ENCODE measurements at regions not wholly inside any gene's neighbourhood (a gene's known extent, or its start where the extent isn't known, plus 50 kb on each side); places are given as distances from the start of the nearest gene placed in this dataset.

GRCh38 chr6:156389296-156389695 is 387.9 kb upstream of the ARID1B start:
- TF ChIP-seq CTCF (IDR thresholded peaks at IDR 0.05) (no peak), EZH2phosphoT487 (IDR thresholded peaks at IDR 0.05) (no peak), EZH2 (IDR thresholded peaks at IDR 0.05) (no peak)

All from neural progenitor cell (in vitro differentiated cells).